CD4-positive, alpha-beta T cell treated with Interleukin-1 beta for 1 hour (primary cell): ENCODE measurements at regions not wholly inside any gene's neighbourhood (a gene's known extent, or its start where the extent isn't known, plus 50 kb on each side); places are given as distances from the start of the nearest gene placed in this dataset.
"Not testable (repeated sequence)": the region's sequence is repeated elsewhere in the genome, so short reads cannot be mapped to it uniquely, and the experiment has no call there.

Experiments used
- DNase-seq, 2 donors: peaks; one replicate each; pipeline ENCODE4 v3.0.0-alpha.2; 2020 to 2022

- no peak for DNase-seq
Observed at GRCh38 chrX:15114743-15115566, 154.9 kb downstream of the ASB9 start.

- peak in 1 of 2 donors; percentile 26 for DNase-seq
Observed at GRCh38 chrX:15107367-15107988, 162.4 kb downstream of the ASB9 start.

GRCh38 chrX:15098505-15098904 lies 171.4 kb downstream of the ASB9 start:
- DNase-seq, result no peak

- DNase-seq, result no peak
Observed at GRCh38 chrX:15087747-15088146, 182.1 kb downstream of the ASB9 start.

- DNase-seq, result no peak
Observed at GRCh38 chrX:15073313-15073712, 196.6 kb downstream of the ASB9 start.

GRCh38 chrX:15072880-15073279 lies 197.0 kb downstream of the ASB9 start:
- no peak for DNase-seq

- no peak for DNase-seq
Observed at GRCh38 chrX:15072259-15072658, 197.6 kb downstream of the ASB9 start.

- no peak for DNase-seq
Observed at GRCh38 chrX:15059474-15059873, 186.3 kb downstream of the MOSPD2 start.

GRCh38 chrX:15056044-15056443 lies 182.8 kb downstream of the MOSPD2 start:
- DNase-seq, result no peak

GRCh38 chrX:15055146-15055930 lies 182.1 kb downstream of the MOSPD2 start:
- DNase-seq, result no peak

GRCh38 chrX:15050395-15050794 lies 177.2 kb downstream of the MOSPD2 start:
- DNase-seq, result no peak

- DNase-seq, result no peak
Observed at GRCh38 chrX:15043538-15043937, 170.3 kb downstream of the MOSPD2 start.

- no peak for DNase-seq
Observed at GRCh38 chrX:15033917-15034316, 160.7 kb downstream of the MOSPD2 start.

- DNase-seq, result no peak
Observed at GRCh38 chrX:15017491-15017890, 144.3 kb downstream of the MOSPD2 start.

- DNase-seq, result no peak
Observed at GRCh38 chrX:15016051-15016450, 142.8 kb downstream of the MOSPD2 start.

GRCh38 chrX:15014281-15014680 lies 141.1 kb downstream of the MOSPD2 start:
- no peak for DNase-seq

- DNase-seq, result no peak
Observed at GRCh38 chrX:15013461-15013860, 140.2 kb downstream of the MOSPD2 start.

GRCh38 chrX:14997271-14997670 lies 124.0 kb downstream of the MOSPD2 start:
- DNase-seq, result no peak

GRCh38 chrX:14984425-14984824 lies 111.2 kb downstream of the MOSPD2 start:
- not testable (repeated sequence) for DNase-seq
